ENCODE measurements at regions not wholly inside any gene's neighbourhood (a gene's known extent, or its start where the extent isn't known, plus 50 kb on each side); places are given as distances from the start of the nearest gene placed in this dataset.

- no peak for TF ChIP-seq JUNB (IDR thresholded peaks at IDR 0.05; ENCODE audit: unreplicated experiment)
- no peak for TF ChIP-seq CTCF (conservative IDR thresholded peaks at IDR 0.05; ENCODE audit: low read depth in 2 of 2)
- TF ChIP-seq POLR2AphosphoS5 (IDR thresholded peaks at IDR 0.05; ENCODE audit: low read depth) = no peak
- TF ChIP-seq EZH2 (IDR thresholded peaks at IDR 0.05; ENCODE audit: low read depth, unreplicated experiment) = no peak
- TF ChIP-seq CREB1 (CRISPR knock-in tag; IDR thresholded peaks at IDR 0.05; ENCODE audit: low read depth) = no peak
- no peak for TF ChIP-seq EZH2phosphoT487 (IDR thresholded peaks at IDR 0.05; ENCODE audit: unreplicated experiment)
- no peak for TF ChIP-seq STAT1 (IDR thresholded peaks at IDR 0.05; ENCODE audit: unreplicated experiment)
- no peak for TF ChIP-seq REST (IDR thresholded peaks at IDR 0.05; ENCODE audit: unreplicated experiment)
Measured at GRCh38 chr1:90607736-90608135, 109.4 kb downstream of the BARHL2 start.

Data from GM23338 (cell line).